NCI-H1105 treated with DMSO at 0.1 percent for 48 hours (cell line): ENCODE measurements at regions not wholly inside any gene's neighbourhood (a gene's known extent, or its start where the extent isn't known, plus 50 kb on each side); places are given as distances from the start of the nearest gene placed in this dataset.

Source experiments
- DNase-seq: peaks from one replicate; lab custom pipeline; 2025; lab: John Stamatoyannopoulos, UW

DNA sequence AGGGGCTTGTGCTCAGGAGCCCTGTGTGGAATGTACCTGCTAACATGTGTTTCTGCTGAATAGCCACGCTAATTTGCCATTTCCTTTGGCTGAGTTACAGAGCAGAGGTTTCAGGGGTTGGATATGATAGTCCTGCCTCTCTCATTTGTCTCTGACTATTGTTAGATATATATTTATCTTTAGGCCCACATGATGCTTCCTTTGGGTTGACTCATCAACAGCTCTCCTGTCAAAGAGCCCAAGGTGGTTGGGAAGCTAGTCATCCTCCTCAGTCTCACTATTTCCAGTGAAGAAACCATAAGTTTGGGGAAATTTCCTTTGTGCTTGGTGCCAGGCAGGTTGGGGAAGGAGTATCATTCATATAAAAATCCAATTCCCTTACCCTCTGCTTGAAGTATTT lies 1194.6 kb downstream of the ZPLD1 start:
- no peak for DNase-seq

- DNase-seq, result no peak
Measured at GRCh38 chr3:103644450-103644849, 1209.6 kb downstream of the ZPLD1 start.

DNA sequence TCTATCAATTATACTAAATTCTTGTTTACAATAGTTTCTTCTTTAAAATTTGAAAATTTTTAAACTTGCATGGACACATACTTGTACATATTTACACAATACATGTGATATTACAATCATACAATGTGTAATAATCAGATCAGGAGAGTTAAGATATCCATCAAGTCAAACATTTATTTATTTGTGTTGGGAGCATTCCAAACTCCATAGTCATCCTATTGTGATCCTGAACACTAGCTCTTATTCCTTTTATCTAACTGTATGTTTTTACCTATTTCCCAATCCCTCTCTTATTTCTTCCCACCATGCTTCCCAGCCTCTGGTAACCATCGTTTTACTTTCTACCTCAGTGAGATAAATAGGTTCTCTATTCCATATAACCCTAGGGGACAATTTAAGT lies 1219.2 kb downstream of the ZPLD1 start:
- no peak for DNase-seq

- DNase-seq, result peak; percentile 60
Measured at GRCh38 chr3:103657756-103658155, 1222.9 kb downstream of the ZPLD1 start.

GRCh38 chr3:103660810-103661209 lies 1226.0 kb downstream of the ZPLD1 start:
- no peak for DNase-seq

DNA sequence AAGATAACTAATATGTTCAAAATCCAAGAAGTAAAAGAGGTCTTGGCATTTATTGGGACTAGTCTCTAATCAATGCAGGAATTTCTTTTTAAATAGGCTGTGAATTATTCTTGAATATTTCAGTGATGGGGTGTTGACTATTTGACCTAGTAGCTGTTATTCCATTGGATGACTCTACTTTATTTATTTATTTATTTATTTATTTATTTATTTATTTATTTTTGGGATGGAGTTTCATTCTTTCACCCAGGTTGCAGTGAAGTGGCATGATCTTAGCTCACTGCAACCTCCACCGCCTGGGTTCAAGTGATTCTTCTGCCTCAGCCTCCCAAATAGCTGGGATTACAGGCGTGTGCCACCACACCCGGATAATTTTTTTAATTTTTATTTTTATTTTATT lies 1227.8 kb downstream of the ZPLD1 start:
- DNase-seq, result no peak

GRCh38 chr3:103672346-103672745 lies 1237.5 kb downstream of the ZPLD1 start:
- DNase-seq, result no peak

- DNase-seq, result peak; percentile 82
Measured at GRCh38 chr3:103684904-103685303, 1250.1 kb downstream of the ZPLD1 start.

DNA sequence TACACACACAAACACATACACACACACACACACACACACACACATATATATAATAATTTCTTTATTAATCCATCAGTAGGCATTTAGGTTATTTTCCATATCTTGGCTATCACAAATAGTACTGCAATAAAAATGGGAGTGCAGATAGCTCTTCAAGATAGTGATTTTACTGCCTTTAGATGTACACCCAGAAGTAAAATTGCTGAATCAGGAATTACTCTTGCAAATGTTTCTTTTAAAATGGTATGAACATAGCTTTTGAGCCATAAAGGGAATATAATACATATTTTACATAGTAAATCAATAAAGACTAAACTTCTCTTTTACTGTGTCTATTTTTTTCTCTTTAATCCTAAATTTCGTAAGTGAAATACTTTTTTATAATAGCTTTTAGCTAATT lies 1251.1 kb downstream of the ZPLD1 start:
- no peak for DNase-seq

GRCh38 chr3:103690536-103690935 lies 1255.7 kb downstream of the ZPLD1 start:
- DNase-seq, result no peak

- DNase-seq, result no peak
Measured at GRCh38 chr3:103693831-103694230, 1259.0 kb downstream of the ZPLD1 start.

DNA sequence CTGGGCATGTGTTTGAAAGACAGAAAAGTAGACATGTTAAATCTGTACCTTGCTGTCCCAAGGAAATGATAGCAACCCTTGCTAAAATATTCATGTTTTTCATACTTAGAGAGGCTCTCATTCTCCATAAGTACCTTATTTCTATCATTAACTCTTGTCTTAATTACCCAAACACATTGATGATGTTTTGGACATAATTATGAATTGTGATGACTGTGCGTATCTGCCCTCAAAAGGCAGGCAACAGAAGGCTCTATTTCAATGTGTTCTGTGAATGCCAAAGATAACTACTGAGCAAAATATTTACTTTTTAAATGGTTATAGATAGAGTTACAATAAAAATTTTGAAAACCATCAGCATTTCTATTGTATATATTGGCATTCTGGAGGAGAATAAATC lies 1263.8 kb downstream of the ZPLD1 start:
- DNase-seq, result no peak

- DNase-seq, result no peak
Measured at GRCh38 chr3:103699228-103699627, 1264.4 kb downstream of the ZPLD1 start.

DNA sequence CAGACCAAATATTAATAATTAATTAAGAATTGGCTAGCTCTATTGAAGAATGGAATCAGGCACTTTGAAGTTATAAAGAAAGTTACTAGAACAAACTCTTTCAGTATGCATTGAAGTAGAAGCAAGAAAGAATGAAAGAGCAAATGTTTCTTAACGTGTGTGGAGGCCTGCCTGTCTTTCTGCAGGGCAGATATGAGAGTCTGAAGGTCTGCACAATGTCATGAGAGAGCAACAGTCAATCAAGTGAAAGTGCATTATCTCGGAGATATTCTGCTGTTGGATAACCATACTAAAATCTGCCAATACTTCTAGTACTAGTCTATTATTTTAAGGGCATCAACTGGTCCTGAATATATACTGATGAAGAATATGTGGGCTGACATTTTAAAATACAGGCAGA lies 1270.8 kb downstream of the ZPLD1 start:
- DNase-seq, result no peak

DNA sequence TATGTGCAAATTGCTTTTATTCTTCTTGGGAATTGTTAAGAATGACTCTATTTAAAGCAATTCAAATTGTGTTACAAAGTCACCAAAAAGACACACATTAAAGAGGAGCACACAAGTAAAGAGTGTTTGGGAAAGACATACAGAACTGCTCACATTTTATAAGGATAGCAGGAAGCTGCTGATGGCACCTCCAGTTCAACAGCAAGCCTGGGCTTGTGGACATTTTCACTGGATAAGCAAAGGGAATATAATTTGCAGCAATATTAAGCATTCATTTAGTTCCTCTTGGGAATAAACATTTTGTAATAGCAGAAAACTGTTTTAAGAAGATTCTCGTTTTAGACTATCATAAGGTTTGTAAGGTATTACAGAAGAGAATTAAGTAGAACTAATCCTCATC lies 1271.9 kb downstream of the ZPLD1 start:
- DNase-seq, result no peak

- no peak for DNase-seq
Measured at GRCh38 chr3:103711670-103712069, 1276.9 kb downstream of the ZPLD1 start.

DNA sequence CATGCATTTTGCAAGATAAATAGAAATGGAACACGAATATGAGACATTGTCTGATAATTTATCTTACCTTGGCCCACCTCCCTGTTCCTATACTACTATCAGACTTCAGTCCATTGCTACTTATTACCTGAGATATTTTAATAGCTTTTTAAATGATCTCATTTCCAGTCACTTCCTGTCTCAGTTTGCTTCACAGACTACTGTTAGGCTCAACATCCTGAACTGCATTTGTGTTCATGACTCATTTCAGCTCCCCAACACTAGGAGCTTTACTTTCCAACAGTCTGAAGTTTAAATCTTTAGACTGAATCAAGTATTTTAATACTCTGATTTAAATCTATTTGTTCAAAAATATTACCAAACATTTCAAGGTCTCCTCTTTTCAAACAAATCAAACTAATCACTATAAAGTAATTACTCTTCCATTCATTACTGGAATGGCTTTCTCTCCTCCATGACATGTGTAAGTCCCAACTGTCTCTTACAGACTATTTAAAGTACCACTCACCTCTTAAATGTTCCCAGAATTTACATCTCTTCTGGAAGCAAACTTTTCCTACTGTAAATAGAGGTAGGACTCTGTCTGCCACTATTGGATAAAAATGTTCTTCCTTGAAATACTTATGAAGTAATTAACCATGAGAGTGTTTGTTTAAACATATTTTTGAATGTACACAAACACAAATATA lies 1277.6 kb downstream of the ZPLD1 start:
- DNase-seq, result no peak

DNA sequence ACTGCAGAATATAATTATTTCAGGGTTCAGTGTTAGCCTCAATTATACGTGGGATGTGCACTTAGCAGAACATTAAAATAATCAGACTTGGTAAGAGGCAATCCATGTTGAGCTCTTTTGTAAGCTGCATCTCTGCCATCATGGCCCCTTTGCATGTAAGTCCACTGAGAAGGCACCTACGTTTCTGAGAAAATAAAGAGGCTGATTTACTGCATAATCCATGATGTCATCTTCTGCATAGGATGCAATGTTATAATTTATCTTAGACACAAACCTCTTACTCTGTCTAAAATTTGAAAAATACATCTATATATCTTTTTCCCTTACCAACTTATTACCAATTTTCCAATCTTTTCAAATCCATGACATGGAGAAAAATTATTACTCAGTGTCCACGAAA lies 1294.7 kb downstream of the ZPLD1 start:
- DNase-seq, result no peak

- DNase-seq, result no peak
Measured at GRCh38 chr3:103730744-103731143, 1295.9 kb downstream of the ZPLD1 start.

DNA sequence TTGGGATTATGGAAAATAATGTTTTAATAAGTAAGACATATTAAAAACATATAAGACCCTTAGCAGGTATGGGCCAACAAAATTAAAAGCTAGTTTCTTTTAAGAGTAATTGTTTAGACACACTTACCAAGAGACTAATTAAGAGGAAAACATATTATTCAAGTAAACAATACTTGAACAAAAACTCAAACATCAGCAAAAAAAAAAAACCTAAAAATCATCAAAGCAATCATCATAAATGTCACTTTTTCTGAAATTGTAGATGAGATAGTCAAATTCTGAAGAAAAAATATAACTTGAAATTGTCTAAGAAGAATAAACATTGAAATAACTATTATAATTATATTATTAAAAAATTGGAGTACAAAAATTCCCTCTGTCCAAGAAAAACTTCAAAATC lies 1318.2 kb downstream of the ZPLD1 start:
- DNase-seq, result no peak

- DNase-seq, result no peak
Measured at GRCh38 chr3:103767635-103768034, 1332.8 kb downstream of the ZPLD1 start.

DNA sequence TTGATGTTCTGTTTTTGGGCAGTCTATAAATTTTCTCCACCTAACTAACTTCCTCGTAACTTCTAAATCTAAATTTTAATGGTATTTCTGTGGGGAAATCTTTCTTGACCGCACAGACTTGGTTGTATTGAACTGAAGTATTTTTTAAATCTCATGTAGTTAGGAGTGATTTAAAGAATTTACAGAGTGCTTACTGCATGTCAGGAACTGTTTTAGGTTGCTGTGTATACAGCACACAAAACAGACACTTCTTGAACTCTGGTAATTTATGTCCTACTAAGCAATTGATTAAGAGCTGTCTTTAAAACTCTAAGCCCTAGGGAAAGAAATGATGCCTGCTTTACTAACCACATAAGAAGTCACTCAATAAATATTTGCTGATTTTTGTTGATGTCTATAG lies 1350.2 kb downstream of the ZPLD1 start:
- no peak for DNase-seq

DNA sequence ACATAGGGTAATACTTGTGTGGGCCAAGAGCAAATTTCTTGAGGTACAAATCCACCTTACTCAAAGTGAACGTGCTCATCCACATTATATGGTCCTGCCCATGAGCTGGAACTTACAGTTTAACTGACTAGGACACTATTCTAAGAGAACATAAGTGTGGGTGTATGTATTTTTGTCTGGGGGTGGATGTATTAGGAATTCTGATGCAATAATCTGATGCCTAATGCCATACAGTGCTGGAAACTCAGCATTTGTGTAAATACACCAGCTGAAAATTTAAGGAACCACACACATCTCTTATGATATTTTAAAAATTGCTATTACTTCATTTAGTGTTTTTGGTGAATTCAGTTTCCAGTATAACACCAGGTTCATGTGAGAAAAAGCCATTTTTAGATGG lies 1350.7 kb downstream of the ZPLD1 start:
- DNase-seq, result no peak

- DNase-seq, result no peak
Measured at GRCh38 chr3:103786296-103786695, 1351.5 kb downstream of the ZPLD1 start.
